DOHH2 (cell line): ENCODE measurements at regions not wholly inside any gene's neighbourhood (a gene's known extent, or its start where the extent isn't known, plus 50 kb on each side); places are given as distances from the start of the nearest gene placed in this dataset.

ENCODE experiments used
- H3F3A ChIP-seq: fragments of 200-600 bp; sonication (generic), shearing (Covaris generic); 2 replicates; pipeline ENCODE4 v1.6.0; 2016; ENCODE audit warnings: antibody characterized with exemption, mild to moderate bottlenecking; ENCODE audit not compliant: control insufficient read depth, insufficient read depth
- H3K27ac ChIP-seq: fragments of 200-600 bp; sonication (generic); 2 replicates; pipeline ENCODE4 v1.5.1; 2014; ENCODE audit warnings: low read depth, mild to moderate bottlenecking, low read length, moderate library complexity
- H3K27me3 ChIP-seq: fragments of 200-600 bp; sonication (generic); 2 replicates; pipeline ENCODE4 v1.6.1; 2014; ENCODE audit warnings: mild to moderate bottlenecking, low read length, mixed read lengths; ENCODE audit not compliant: control insufficient read depth
- H3K36me3 ChIP-seq: fragments of 200-600 bp; sonication (generic); 2 replicates; pipeline ENCODE4 v1.6.1; 2014; ENCODE audit warnings: mild to moderate bottlenecking, low read length, moderate library complexity, mixed read lengths; ENCODE audit not compliant: control insufficient read depth
- H3K4me1 ChIP-seq: fragments of 200-600 bp; sonication (generic); 2 replicates; pipeline ENCODE4 v1.6.1; 2014; ENCODE audit warnings: mild to moderate bottlenecking, low read length, mixed read lengths; ENCODE audit not compliant: control insufficient read depth
- H3K4me2 ChIP-seq: fragments of 200-600 bp; sonication (generic); 2 replicates; pipeline ENCODE4 v1.6.0; 2014; ENCODE audit warnings: mild to moderate bottlenecking, low read length, moderate library complexity
- H3K4me3 ChIP-seq: fragments of 200-600 bp; sonication (generic); 2 replicates; pipeline ENCODE4 v1.5.1; 2014; ENCODE audit warnings: mild to moderate bottlenecking, low read length, mixed read lengths
- H3K79me2 ChIP-seq: fragments of 200-600 bp; sonication (generic); 2 replicates; pipeline ENCODE4 v1.6.1; 2014; ENCODE audit warnings: mild to moderate bottlenecking, low read length, mixed read lengths; ENCODE audit not compliant: control insufficient read depth
- H3K9me2 ChIP-seq: fragments of 200-600 bp; sonication (generic); replicated peaks from 2 replicates; pipeline ENCODE4 v1.6.1; 2014; ENCODE audit warnings: mild to moderate bottlenecking, low read length, mixed read lengths; ENCODE audit not compliant: control insufficient read depth
- H3K9me3 ChIP-seq: fragments of 200-600 bp; sonication (generic); 2 replicates; pipeline ENCODE4 v1.6.1; 2014; ENCODE audit warnings: antibody characterized with exemption, low read length, mixed read lengths; ENCODE audit not compliant: control insufficient read depth, insufficient read depth
- H4K20me1 ChIP-seq: fragments of 200-600 bp; sonication (generic); 2 replicates; pipeline ENCODE4 v1.6.0; 2014; ENCODE audit warnings: low read depth, mild to moderate bottlenecking, antibody characterized with exemption, low read length, moderate library complexity; ENCODE audit not compliant: control insufficient read depth, insufficient read depth
- CTCF ChIP-seq: fragments of 200-600 bp; sonication (generic); IDR thresholded peaks from one replicate; pipeline ENCODE4 v1.5.1; 2014; ENCODE audit warnings: antibody characterized with exemption, mild to moderate bottlenecking, low read depth, low read length; ENCODE audit not compliant: poor library complexity, severe bottlenecking
- EZH2phosphoT487 ChIP-seq: fragments of 200-600 bp; sonication (generic); IDR thresholded peaks from 2 replicates; pipeline ENCODE4 v1.6.1; 2017; ENCODE audit warnings: borderline replicate concordance, mild to moderate bottlenecking, antibody characterized with exemption, low read length, moderate library complexity, mixed read lengths

- Histone ChIP-seq H3K79me2 (no peaks in the 10 kb centered on the region), H3K9me2 (no peaks in the 10 kb centered on the region), H3K4me3 (no peak overlapping the region), H3K9me3 (no peaks in the 10 kb centered on the region), H3K27me3 (no peaks in the 10 kb centered on the region), H3K27ac (no peak overlapping the region), H3K4me1 (no peaks in the 10 kb centered on the region), H3K36me3 (no peaks in the 10 kb centered on the region), H3F3A (no peaks in the 10 kb centered on the region), H4K20me1 (no peaks in the 10 kb centered on the region), H3K4me2 (no peak overlapping the region)
- TF ChIP-seq EZH2phosphoT487: no peak
- TF ChIP-seq CTCF: no peak
Observed at GRCh38 chr2:15889442-15890123, 50.8 kb upstream of the MYCN start.

GRCh38 chr2:15890124-15890754 lies 50.1 kb upstream of the MYCN start:
- no peak for TF ChIP-seq EZH2phosphoT487
- no peak overlapping the region for H3K4me2 ChIP-seq

More at GRCh38 chr2:15890124-15890754, 50.1 kb upstream of the MYCN start:
- Histone ChIP-seq H3K9me2 (no peaks in the 10 kb centered on the region), H3K4me3 (no peak overlapping the region), H3K27ac (no peak overlapping the region), H3K79me2 (no peaks in the 10 kb centered on the region), H3K36me3 (no peaks in the 10 kb centered on the region), H3K27me3 (no peaks in the 10 kb centered on the region), H4K20me1 (no peaks in the 10 kb centered on the region), H3K4me1 (no peaks in the 10 kb centered on the region), H3F3A (no peaks in the 10 kb centered on the region), H3K9me3 (no peaks in the 10 kb centered on the region)
